H9 (cell line): ENCODE measurements at regions not wholly inside any gene's neighbourhood (a gene's known extent, or its start where the extent isn't known, plus 50 kb on each side); places are given as distances from the start of the nearest gene placed in this dataset.
"Not testable (repeated sequence)": the region's sequence is repeated elsewhere in the genome, so short reads cannot be mapped to it uniquely, and the experiment has no call there.

Source experiments
- DNase-seq: peaks from one replicate; pipeline ENCODE4 v3.0.0-alpha.2; 2017
- H2AFZ ChIP-seq: one replicate; pipeline ENCODE4 v1.6.1; 2013; ENCODE audit warnings: mild to moderate bottlenecking, low read length, control low read depth, moderate library complexity
- H2AK5ac ChIP-seq: 2 replicates; pipeline ENCODE4 v1.6.1; 2013; ENCODE audit warnings: low read length, control low read depth, mixed read lengths; ENCODE audit not compliant: insufficient read length
- H2BK120ac ChIP-seq: one replicate; pipeline ENCODE4 v1.6.1; 2013; ENCODE audit warnings: low read depth, mild to moderate bottlenecking, low read length, control low read depth, inconsistent platforms; ENCODE audit not compliant: poor library complexity, severe bottlenecking
- H2BK12ac ChIP-seq: 2 replicates; pipeline ENCODE4 v1.6.1; 2013; ENCODE audit warnings: low read length, control low read depth, mixed read lengths, low read depth; ENCODE audit not compliant: insufficient read length
- H2BK15ac ChIP-seq: 2 replicates; pipeline ENCODE4 v1.6.1; 2013; ENCODE audit warnings: low read depth, low read length, control low read depth
- H2BK20ac ChIP-seq: one replicate; pipeline ENCODE4 v1.6.1; 2013; ENCODE audit warnings: low read depth, mild to moderate bottlenecking, low read length, control low read depth, inconsistent platforms; ENCODE audit not compliant: poor library complexity, severe bottlenecking
- H2BK5ac ChIP-seq: 2 replicates; pipeline ENCODE4 v1.6.1; 2013; ENCODE audit warnings: low read length, control low read depth, mixed read lengths; ENCODE audit not compliant: insufficient read length
- H3K14ac ChIP-seq: 2 replicates; pipeline ENCODE4 v1.6.1; 2013; ENCODE audit warnings: low read length, control low read depth; ENCODE audit not compliant: insufficient read depth
- H3K18ac ChIP-seq: 2 replicates; pipeline ENCODE4 v1.6.1; 2013; ENCODE audit warnings: low read depth, mild to moderate bottlenecking, mixed read lengths, low read length, control low read depth; ENCODE audit not compliant: insufficient read length
- H3K23ac ChIP-seq: 2 replicates; pipeline ENCODE4 v1.6.1; 2013; ENCODE audit warnings: low read length, control low read depth, mixed read lengths, low read depth; ENCODE audit not compliant: insufficient read length
- H3K23me2 ChIP-seq: 2 replicates; pipeline ENCODE4 v1.6.1; 2013; ENCODE audit warnings: low read depth, mild to moderate bottlenecking, mixed read lengths, low read length, control low read depth; ENCODE audit not compliant: insufficient read length, poor library complexity, severe bottlenecking
- H3K27ac ChIP-seq: 2 replicates; pipeline ENCODE4 v1.5.1; 2013; ENCODE audit warnings: low read length, control low read depth, mixed read lengths, low read depth; ENCODE audit not compliant: insufficient read length
- H3K27me3 ChIP-seq: 2 replicates; pipeline ENCODE4 v1.6.1; 2013; ENCODE audit warnings: low read length, control low read depth, inconsistent platforms; ENCODE audit not compliant: insufficient read depth
- H3K4ac ChIP-seq: 2 replicates; pipeline ENCODE4 v1.6.1; 2013; ENCODE audit warnings: low read depth, mild to moderate bottlenecking, control low read depth, inconsistent platforms, low read length, moderate library complexity
- H3K4me1 ChIP-seq: 2 replicates; pipeline ENCODE4 v1.6.1; 2013; ENCODE audit warnings: low read length, control low read depth, inconsistent platforms; ENCODE audit not compliant: insufficient read depth
- H3K4me2 ChIP-seq: 2 replicates; pipeline ENCODE4 v1.6.1; 2013; ENCODE audit warnings: low read length, control low read depth, mixed read lengths; ENCODE audit not compliant: insufficient read length, insufficient read depth
- H3K56ac ChIP-seq: 2 replicates; pipeline ENCODE4 v1.6.1; 2013; ENCODE audit warnings: low read depth, mild to moderate bottlenecking, mixed read lengths, low read length, control low read depth; ENCODE audit not compliant: insufficient read length
- H3K79me1 ChIP-seq: 2 replicates; pipeline ENCODE4 v1.6.1; 2013; ENCODE audit warnings: low read depth, mild to moderate bottlenecking, moderate library complexity, low read length, control low read depth, inconsistent platforms; ENCODE audit not compliant: insufficient read depth, poor library complexity, severe bottlenecking
- H3K79me2 ChIP-seq: 2 replicates; pipeline ENCODE4 v1.6.1; 2013; ENCODE audit warnings: low read length, control low read depth, inconsistent platforms; ENCODE audit not compliant: insufficient read depth
- H3K9ac ChIP-seq: 2 replicates; pipeline ENCODE4 v1.6.1; 2013; ENCODE audit warnings: low read length, control low read depth, mixed read lengths; ENCODE audit not compliant: insufficient read length; ENCODE audit errors: extremely low read depth
- H3K9me3 ChIP-seq: one replicate; pipeline ENCODE4 v1.6.1; 2013; ENCODE audit warnings: low read depth, low read length, inconsistent platforms; ENCODE audit not compliant: control insufficient read depth
- H3T11ph ChIP-seq: one replicate; pipeline ENCODE4 v1.6.1; 2013; ENCODE audit warnings: mild to moderate bottlenecking, low read length, control low read depth, inconsistent platforms
- H4K20me1 ChIP-seq: one replicate; pipeline ENCODE4 v1.6.1; 2013; ENCODE audit not compliant: control insufficient read depth, insufficient read length, insufficient read depth
- H4K5ac ChIP-seq: 2 replicates; pipeline ENCODE4 v1.6.1; 2013; ENCODE audit warnings: low read depth, mild to moderate bottlenecking, mixed read lengths, low read length, control low read depth; ENCODE audit not compliant: insufficient read length
- H4K8ac ChIP-seq: replicated peaks from 2 replicates; pipeline ENCODE4 v1.6.1; 2013; ENCODE audit warnings: low read length, control low read depth, mixed read lengths, low read depth; ENCODE audit not compliant: insufficient read length
- H4K91ac ChIP-seq: 2 replicates; pipeline ENCODE4 v1.6.1; 2013; ENCODE audit warnings: low read depth, mild to moderate bottlenecking, moderate library complexity, mixed read lengths, low read length, control low read depth; ENCODE audit not compliant: insufficient read length
- H3K27ac Mint-ChIP-seq, 3 experiments: 2 replicates in 2 of 3; 3 replicates in 1 of 3; pipeline ENCODE4 v1.8.0; 2020 to 2021; ENCODE audit warnings: mixed read lengths in 3 of 3, mild to moderate bottlenecking in 1 of 3, moderate library complexity in 1 of 3
- H3K27me3 Mint-ChIP-seq: 2 replicates; pipeline ENCODE4 v1.8.0; 2021; ENCODE audit warnings: low read depth, mild to moderate bottlenecking, moderate library complexity, mixed read lengths
- H3K36me3 Mint-ChIP-seq, 3 experiments: 2 replicates in 2 of 3; 3 replicates in 1 of 3; pipeline ENCODE4 v1.8.0; 2020 to 2021; ENCODE audit warnings: low read depth in 3 of 3, mixed read lengths in 3 of 3; ENCODE audit not compliant: insufficient read depth in 1 of 3
- H3K4me1 Mint-ChIP-seq, 2 experiments: 2 replicates each; pipeline ENCODE4 v1.8.0; 2020; ENCODE audit warnings: mixed read lengths in 2 of 2
- H3K4me3 Mint-ChIP-seq, 2 experiments: 2 replicates in 1 of 2; 3 replicates in 1 of 2; pipeline ENCODE4 v1.8.0; 2020 to 2021; ENCODE audit warnings: mild to moderate bottlenecking in 2 of 2, mixed read lengths in 2 of 2, moderate library complexity in 1 of 2
- H3K9me3 Mint-ChIP-seq, 2 experiments: 2 replicates in 1 of 2; 3 replicates in 1 of 2; pipeline ENCODE4 v1.8.0; 2020; ENCODE audit warnings: mild to moderate bottlenecking in 2 of 2, mixed read lengths in 2 of 2, moderate library complexity in 1 of 2
- whole genome bisulfite sequencing: extraction: QIAGEN DNeasy Blood & Tissue Kit; methylation state at CpG from one replicate; pipeline ENCODE4 v1.1.7; 2013; ENCODE audit warnings: missing lambda C conversion rate, low lambda C conversion rate, mixed read lengths; ENCODE audit not compliant: insufficient read length; ENCODE audit errors: extremely low coverage; 5-methylcytosine and 5-hydroxymethylcytosine counted together

- H3K36me3 Mint-ChIP-seq, H3K27me3 ChIP-seq, H4K5ac ChIP-seq, H3K4ac ChIP-seq, H4K91ac ChIP-seq, H3K4me1 Mint-ChIP-seq, H3K56ac ChIP-seq, H3K9ac ChIP-seq, H2AK5ac ChIP-seq, H3K4me1 ChIP-seq, H2BK12ac ChIP-seq, H3K23me2 ChIP-seq, H2BK5ac ChIP-seq, H3K79me1 ChIP-seq, H3K27ac ChIP-seq, H3K27me3 Mint-ChIP-seq, H4K8ac ChIP-seq, H2AFZ ChIP-seq, H2BK20ac ChIP-seq, H3K18ac ChIP-seq, H3K4me3 Mint-ChIP-seq, H3K9me3 ChIP-seq, H3K9me3 Mint-ChIP-seq, H3T11ph ChIP-seq, DNase-seq, H3K4me2 ChIP-seq, H3K23ac ChIP-seq, H3K79me2 ChIP-seq, H2BK120ac ChIP-seq, H3K27ac Mint-ChIP-seq, H4K20me1 ChIP-seq, H2BK15ac ChIP-seq, H3K14ac ChIP-seq: not testable (repeated sequence)
- no CpG with 5 or more reads among the region's 1 CpG for WGBS
These were observed 308.2 kb downstream of the SPATA31A1 start for GRCh38 chr9:39663713-39664112.

DNA sequence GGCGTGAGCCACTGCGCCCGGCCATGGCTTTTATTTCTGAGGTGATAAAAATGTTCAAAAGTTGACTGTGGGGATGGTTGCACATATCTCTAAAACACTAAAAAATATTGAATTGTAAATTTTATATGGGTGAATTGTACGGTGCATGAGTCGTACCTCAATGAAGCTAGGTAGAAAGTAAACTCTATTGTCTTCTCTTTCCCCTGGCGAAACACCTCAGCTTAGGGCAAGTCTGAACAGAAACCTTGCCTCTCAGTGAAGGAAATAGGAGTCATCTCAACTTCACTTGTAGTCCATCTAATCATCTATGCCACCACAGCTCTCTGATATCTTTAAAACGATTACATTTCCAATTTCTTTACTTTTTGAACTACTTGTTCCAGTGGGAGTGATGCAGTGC lies 309.6 kb downstream of the SPATA31A1 start:
- not testable (repeated sequence) for H3K18ac ChIP-seq, H2AK5ac ChIP-seq, H3K27ac Mint-ChIP-seq, H2BK12ac ChIP-seq, H3K4me2 ChIP-seq, H3K14ac ChIP-seq, H4K20me1 ChIP-seq, H2BK120ac ChIP-seq, H3K4me1 Mint-ChIP-seq, H3K56ac ChIP-seq, H2BK5ac ChIP-seq, H4K8ac ChIP-seq, H3K36me3 Mint-ChIP-seq, H2BK15ac ChIP-seq, H3K4ac ChIP-seq, H2AFZ ChIP-seq, H3K9me3 ChIP-seq, H4K91ac ChIP-seq, H3K23ac ChIP-seq, H3K79me1 ChIP-seq, H3K79me2 ChIP-seq, H3K4me3 Mint-ChIP-seq, H2BK20ac ChIP-seq, DNase-seq, H3K9me3 Mint-ChIP-seq, H3K4me1 ChIP-seq, H3K27me3 ChIP-seq, H4K5ac ChIP-seq, H3K9ac ChIP-seq, H3K27ac ChIP-seq, H3K23me2 ChIP-seq, H3T11ph ChIP-seq, H3K27me3 Mint-ChIP-seq
- no CpG with 5 or more reads among the region's 7 CpGs for WGBS
